ENCODE measurements at regions not wholly inside any gene's neighbourhood (a gene's known extent, or its start where the extent isn't known, plus 50 kb on each side); places are given as distances from the start of the nearest gene placed in this dataset.

GRCh38 chr12:17572250-17572649 is 517.7 kb downstream of the RERGL start:
- no peak for TF ChIP-seq CTCF (IDR thresholded peaks at IDR 0.05; ENCODE audit: low read depth, low read length, poor library complexity, severe bottlenecking)
- no peak for TF ChIP-seq EZH2phosphoT487 (IDR thresholded peaks at IDR 0.05; ENCODE audit: borderline replicate concordance, low read length)
